Stimulated activated CD8-positive, alpha-beta memory T cell treated with anti-CD3 and anti-CD28 coated beads, Interleukin-15, amount 100 ng/mL, for 1 hour (primary cell): ENCODE measurements at regions not wholly inside any gene's neighbourhood (a gene's known extent, or its start where the extent isn't known, plus 50 kb on each side); places are given as distances from the start of the nearest gene placed in this dataset.

ENCODE experiments used
- DNase-seq: peaks from one replicate; pipeline ENCODE4 v3.0.0-alpha.2; 2020; ENCODE audit warnings: low read depth

DNA sequence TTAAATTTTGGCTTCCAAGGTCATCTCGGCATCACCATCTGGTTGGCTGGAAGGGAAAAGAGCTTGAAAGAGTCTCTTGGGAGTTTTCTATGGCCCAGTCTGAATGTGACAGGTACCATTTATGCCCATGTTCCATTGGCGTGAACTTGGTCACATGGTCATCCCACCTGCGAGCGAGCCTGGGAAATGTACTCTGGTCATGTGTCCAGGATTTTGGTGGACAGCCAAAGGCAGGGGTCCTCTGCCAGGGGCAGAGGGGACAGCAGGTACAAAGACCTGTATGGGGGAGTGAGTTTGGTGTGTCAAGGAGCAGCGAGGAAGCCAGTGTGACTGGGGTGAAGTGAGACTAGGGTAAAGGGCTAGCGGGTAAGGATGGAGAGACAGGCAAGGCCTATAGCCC, 112.6 kb downstream of the CDC5L start:
- no peak for DNase-seq

DNA sequence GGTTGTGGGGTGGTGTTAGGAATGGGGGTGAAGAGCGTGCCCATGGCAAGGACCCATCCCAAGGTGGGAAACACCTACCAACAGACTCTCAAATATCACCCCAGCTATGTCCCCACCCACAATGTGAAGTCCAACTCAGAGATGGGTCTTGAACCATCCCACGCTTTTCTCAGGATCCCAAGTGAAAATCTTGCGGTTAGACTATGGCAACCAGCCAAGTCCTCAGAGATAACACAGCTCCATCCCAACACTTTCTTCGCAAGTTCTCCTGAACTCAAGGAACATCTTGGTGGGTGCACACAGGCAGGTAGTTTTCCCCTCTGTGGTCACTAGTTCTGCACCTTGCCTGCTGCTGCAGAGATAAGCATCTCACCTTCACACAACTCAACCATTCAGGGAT, 116.0 kb downstream of the CDC5L start:
- no peak for DNase-seq

DNA sequence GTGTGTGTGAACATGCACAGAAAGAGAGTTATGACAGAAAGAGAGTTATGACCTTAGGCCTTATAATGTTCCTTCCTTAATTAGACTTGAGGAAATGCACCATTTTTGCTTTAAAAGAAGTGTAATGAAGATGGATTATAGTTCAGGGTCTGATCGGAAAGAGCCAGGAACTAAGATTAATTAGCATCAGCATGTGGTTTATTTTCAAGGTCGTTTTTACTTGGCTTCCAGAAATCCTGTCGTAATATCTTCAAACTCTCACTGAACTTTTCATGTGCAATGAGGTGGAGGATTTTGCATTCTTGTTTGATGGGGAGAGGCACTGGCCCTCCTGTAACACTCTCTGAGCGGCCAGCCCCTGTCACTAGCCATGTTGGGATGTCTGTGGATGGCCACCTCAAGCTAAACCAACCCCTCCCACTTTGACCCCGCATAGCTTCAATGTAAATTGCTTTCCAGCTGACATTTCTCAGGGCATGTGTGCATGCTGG, 116.8 kb downstream of the CDC5L start:
- no peak for DNase-seq

DNA sequence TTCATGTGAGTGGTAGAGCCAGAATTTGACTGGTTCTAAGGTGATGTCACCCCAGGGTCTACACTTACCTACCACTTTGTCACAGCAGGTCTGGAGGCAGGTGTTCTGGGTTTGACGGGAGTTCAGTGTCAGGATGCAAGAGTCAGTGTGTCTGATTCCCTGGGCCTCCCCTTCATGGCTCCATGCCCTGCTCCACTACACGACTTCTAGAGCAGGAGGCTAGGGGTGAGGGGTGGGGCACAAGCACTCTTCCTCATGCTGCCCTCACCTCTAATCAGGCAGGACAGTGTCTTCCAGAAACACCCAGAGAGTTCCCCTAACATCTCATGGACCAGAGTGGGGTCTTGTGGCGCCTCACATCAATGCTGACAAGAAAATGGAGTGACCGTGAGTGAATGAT, 118.2 kb downstream of the CDC5L start:
- DNase-seq: no peak

DNA sequence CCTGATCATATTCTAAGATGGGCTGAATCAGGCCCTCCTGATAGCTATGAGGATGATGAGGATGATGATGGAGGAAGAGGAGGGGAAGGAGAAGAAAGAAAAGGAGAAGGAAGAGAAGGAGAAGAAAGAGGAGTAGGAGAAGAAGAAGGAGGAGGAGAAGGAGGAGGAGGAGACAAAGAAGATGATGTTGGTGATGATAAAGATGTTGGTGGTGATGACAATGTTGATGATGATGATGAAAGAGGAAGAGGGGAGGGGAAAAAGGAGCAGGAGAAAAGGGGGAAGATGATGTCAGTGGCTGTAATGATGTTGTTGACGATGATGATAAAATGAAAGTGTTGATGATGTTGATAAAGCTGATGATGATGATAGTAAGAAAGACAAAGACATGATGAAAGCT, 119.5 kb downstream of the CDC5L start:
- no peak for DNase-seq

DNA sequence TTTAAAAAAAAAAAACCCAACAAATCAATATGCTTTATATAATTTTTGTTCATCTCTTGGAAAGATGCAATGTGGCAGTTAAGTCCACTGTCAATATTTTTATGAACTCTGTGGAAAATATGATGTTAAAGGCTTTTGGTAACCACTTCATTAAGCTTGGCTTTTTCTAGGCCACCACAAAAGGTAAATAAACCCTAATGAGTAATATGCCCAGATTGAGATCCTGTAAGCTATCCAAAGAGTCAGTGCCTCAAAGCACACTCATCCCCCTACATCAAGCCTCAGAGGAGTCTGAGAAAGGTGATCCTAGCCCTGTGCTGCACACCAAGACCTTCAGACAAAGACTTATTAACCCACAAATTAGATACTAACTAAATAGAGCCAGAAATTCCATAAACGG, 121.1 kb downstream of the CDC5L start:
- no peak for DNase-seq

DNA sequence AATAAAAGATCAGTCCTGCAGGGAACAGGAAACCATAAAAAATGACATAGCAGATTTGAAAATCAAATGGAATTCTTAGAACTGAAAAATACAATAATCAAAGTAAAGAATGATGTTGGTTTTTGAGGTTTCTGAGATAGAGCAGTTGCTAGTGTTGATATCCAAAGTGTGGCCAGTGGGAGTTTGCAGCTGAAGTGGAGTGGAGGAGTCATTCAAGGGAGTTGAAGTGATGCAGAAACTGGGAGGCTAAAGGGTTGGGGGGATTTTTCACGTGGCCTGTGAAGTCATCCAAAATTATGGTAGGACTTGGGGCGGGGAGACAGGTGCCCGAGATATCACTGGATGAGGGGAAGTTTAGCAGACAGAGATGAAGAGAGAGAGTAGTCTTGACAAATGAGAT, 123.6 kb downstream of the CDC5L start:
- no peak for DNase-seq

DNA sequence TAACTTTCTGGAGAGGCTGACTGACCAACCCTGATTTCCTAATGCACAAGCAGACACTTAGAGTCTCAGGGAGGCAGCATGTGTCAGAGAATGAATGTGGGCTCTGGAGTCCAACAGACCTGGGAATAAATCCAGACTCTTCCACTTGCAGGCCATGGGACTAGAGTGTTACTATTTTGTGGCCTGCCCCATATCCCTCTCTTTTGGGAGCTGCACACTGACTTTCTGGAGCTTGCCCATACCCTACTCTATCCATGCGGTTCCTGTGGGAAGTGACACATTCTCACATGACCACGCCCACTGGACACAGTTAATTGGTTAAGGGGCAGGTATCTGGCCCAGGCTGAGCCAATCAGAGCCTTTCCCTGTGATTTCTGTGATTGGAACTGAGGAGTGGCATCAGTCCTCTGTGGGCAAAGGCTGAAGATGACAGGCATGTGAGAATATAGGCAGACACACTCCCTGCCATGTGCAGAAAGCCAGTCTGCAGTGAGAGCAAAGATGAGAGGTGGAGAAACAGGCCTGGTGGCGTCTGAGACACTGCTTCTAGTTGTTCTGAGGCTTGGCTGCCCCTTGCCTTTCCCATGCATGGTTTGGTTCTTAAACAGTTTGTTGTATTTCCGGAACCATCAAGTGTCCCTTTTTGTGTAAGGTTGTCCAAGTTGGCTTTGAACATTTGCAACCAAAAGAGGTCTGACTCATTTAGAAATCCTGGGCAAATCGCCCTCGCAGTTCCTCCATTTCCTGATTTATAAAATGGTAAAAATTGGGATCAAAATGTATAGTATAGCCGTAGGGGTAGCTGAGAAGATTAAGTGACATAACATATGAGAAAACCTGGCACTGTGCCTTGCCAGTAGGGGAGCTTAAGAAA, 125.6 kb downstream of the CDC5L start:
- DNase-seq: no peak

DNA sequence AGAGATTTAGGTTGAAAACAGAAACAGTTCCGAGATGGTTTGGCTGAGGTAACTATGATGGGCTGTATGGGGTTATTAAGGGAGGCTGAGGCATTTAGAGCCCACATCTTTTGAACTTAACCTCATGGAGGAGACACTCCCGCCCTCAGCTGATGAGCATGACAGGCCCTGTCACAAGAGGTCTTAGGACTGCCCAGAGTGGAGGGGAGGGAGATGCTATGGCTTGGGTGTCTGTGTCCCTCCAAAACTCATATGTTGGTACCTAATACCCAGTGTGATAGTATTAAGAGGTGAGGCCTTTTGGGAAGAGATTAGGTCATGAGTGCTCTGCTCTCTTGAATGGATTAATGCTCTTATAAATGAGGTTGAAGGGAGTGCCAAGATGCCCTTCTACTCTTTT, 126.6 kb downstream of the CDC5L start:
- no peak for DNase-seq

DNA sequence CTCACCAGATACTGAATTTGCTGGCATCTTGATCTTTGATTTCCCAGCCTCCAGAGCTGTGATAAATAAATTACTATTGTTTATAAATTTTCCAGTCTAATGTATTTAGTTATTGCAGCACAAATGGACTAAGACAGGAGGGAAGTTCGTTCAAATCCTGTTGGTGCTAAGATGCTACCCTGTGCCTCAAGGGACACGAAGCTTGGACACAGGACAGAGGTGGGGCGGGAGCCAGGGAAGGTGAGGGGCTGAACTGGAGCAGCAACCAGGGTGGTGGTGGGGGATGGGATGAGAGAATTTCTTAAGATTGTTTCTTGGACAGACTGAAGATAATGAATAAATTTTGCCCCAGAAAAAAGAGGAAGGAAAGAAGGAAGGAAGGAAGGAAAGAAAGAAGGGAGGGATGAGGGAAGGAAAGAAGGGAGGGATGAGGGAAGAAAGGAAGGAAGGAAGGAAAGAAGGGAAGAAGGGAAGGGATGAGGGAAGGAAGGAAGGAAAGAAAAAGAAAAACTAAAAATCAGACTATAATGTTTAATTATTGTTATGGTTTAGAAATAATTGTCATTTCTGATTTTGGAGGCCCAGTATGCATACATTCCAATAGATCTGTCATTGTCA, 127.2 kb downstream of the CDC5L start:
- DNase-seq: no peak

DNA sequence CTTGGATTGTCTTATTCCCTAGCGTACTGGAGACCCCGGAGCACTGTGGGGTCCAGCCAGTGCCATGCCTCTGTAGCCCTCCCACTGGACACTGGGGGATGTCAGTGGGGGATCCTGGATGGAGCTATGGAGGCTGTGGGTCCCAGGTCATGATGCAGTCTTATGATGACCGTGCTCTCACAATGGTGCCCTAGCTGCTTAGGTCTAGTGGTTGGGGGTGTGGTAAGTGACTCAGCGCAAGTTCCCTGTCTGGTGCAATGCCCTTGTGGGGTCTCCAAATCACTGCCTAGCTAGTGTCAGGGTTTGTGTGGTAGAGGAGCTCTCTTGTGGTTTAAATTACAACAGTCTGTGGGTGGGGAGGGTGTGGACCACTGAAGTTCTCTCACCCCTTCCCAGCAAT, 135.4 kb downstream of the CDC5L start:
- no peak for DNase-seq

DNA sequence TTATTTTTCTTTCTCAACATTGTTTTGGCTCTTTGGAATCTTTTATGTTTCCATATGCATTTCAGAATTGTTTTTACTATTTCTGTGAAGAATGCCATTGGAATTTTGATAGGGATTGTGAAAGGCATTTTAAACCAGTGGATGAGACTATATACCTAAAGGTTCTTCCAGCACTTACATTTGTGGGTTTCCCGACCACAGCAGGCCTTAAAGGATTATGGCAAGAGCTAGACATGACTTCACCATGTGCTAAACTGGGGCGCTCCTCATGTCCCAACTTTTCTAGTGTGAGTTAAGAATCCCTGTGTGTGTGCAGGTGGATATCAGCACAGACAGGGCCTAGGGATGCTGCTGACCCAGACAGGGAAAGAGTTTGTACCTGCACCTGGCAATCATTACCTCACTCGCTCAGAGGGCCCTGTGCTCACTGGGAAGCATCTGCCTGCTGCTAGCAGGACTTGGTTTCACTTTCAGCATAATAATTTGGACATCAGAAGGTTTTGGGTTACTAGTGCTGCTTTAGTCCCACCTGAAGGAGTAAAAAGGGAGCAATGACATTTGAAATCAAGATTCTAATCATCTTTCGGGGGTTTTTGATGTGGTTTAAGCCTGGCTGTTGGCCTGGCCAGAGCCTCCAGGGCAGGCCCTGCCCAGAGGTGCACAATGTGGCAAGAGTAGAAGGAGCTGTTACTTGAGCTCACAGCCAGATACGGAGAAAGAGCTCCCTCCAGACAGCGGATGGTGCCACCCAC, 137.1 kb downstream of the CDC5L start:
- DNase-seq: no peak

DNA sequence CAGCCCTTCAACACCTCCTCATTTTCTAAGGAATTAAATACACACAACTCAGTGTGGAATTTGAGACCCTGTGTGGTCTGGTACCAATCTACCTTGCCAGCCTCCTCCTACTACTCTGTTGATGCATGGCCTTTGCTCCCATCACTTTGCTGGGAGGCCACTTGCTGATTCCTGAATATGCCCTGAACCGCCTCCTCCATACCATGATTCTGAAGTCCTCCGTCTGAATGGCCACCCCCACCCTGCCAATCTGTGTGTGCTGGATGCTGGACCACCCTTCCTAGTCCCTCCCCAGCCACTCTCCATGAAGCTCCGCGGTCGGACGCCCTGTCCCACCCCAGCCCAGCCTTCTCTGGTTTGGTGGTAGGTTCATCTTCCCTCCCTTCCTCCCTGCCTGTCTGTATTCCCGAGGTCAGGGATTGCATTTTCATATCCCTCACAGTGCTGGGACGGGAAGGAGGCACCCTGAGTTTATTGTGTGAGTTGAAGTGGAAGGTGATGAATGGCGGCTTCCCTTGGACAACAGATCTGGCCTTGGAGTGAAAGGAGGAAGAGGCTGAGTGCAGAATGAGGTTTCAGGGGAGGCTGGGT, 138.3 kb downstream of the CDC5L start:
- DNase-seq: no peak

DNA sequence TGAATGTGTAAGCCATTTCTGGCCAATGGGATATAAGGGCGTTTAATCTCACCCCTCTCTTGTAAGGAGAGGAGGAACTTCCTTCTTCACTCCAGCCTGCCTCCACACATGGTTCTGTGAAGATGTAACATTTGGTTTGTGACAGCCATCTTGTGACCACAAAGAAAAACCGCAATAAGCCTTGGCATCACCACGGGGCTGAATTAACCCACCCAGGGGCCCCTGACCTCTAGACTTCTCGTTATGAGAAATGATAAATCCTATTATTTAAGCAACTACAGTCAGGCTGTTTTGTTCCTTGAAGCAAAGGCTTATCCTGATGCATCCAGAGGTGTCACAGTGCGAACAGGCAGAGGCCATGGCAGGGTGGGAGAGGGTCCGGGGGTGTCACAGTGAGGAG, 139.7 kb downstream of the CDC5L start:
- DNase-seq: no peak

DNA sequence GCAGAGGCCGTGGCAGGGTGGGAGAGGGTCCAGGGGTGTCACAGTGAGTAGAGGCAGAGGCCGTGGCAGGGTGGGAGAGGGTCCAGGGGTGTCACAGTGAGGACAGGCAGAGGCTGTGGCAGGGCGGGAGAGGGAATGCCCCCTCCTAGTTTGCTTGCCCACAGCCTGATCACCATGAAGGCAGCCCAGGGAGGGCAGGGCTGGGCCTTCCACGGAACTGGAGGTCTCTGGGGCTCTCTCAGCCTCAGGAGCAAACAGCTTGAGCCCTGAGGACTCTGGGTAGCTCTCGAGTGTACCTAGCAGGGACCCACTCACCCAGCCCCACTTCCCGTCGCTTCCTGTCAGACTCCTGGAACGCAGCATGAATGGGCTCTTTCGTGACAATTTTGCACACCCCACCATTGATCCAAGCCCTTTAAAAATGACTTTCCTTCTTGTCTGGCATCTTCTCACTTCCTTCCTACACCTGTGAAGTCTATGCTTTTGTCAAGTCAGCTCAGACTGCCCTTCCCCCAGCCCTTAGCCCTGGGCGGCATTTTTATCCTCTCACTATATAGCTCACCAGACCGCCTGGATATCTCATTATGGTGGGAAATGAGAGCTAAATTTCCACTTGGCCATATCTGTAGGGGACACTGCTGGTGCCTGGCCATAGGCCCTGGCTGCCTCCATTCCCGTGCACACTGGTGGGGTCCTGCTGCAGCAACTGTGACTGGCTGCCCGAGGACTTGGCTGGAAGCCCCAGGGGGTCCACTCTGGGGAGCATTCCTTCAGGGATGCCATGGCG, 140.3 kb downstream of the CDC5L start:
- DNase-seq: no peak

DNA sequence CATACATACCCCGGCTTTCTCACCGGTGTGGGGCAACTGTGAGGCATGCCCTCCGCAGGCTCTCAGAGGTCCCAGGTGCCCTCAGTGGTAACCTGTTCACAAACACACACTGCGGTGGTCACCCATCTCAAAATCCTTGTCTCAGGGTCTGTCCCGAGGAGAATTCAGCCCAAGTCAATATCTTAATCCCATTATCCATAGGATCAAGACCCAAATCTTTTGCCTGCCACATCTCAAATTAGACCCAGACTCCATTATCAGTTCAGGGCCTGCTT, 140.8 kb downstream of the CDC5L start:
- DNase-seq: no peak

DNA sequence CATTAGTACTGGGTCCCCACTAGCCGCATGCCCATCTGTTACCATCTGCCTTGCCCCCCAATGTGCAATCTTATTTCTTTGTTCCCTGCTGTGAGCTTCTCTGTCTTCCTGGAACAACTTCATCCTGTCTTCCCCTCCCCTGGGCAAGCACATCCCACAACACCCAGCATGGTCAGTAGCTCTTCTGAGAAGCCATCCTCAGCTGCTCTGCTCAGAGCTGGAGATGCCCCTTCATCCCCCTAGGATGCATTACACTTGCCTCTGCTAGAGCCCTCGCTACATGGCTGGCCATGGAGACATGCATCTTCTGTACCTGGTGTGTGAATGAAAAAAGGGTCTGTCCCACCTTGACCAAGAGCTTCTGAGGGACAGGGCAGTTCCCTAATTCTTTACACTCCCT, 141.2 kb downstream of the CDC5L start:
- no peak for DNase-seq

DNA sequence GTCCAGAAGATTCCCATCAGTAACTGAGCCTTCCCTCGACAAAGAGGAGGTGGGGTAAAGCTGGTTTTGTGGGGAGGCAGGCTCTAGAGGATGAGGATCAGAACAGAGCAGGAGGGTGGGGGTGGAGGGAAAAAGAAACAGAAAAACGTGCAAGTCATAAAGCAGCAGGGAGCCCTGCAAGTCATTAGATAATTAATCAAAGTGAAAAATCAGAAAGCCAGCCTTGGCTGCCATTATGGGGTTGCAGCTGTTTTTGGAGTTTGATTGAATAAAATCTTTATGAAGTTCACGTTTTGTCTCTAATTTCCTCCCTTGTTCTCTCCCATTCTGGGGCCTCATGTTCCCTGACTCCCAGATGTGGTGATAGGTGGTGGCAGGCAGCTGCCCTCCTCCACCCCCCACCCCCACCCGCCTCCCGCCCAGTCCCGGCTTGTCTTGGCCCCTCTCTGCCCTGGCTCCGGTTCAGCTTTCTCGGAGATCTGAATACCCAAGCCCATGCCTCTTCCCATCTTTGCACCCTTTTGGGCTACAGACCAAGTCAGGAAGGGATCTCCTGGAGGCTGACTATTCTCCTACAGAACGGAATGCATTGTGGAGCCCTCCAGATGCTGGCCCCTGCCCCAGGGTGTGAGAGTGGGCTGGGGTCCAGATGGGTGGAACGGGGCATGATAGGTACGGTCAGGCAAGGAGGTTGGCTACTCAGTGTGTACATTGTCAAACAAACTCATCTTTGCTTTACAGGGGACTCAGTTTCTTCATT, 141.8 kb downstream of the CDC5L start:
- DNase-seq: no peak

DNA sequence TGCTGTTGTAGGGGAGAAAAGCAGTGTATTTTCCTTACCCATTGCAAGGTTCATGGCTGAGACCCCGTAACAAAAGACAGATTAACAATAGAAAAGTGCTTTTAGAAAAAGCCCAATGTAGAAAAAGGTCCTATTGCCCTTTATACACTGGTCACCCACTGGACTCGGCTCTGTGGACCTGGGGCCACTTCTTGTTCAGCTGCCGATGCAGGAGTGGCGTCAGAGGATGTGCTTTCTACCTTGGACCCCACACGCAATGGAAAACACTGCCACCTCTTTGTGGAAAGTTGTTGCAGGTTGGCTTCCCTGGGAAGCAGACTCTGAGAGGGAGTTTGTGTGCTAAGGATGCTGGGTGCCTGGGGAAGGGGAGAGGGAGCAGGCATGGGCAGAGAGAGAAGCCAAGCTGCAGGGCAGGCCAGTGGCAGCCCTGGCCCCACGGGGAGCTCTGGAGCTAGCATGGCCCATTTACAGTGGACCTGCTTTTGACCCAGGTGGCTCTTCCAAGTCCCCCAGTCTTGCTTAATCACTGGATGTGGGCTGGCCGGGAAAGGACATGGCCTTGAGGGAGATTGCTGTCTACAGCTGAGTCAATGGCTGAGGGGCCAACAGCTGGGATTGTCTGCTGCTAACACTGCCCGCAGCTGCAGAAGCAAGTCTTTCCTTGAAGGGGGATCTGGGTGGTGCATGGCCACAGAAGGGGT, 142.9 kb downstream of the CDC5L start:
- DNase-seq: no peak

DNA sequence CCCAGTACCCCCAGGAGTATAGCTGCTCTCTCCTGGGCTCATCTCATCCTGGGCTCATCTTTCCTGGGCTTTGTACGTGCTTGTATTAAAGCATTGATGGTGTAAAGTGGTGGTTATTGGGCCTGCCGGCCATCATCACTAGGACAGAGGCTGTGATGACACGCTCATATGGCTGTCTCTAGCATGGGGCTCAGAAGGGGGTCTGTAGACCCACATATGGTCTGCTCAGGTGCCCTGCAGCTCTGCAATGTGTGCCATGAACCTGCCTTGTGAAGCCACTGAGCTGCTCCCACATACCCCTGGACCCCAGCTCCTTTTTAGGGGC, 143.4 kb downstream of the CDC5L start:
- DNase-seq: no peak
